NB4 (cell line): ENCODE measurements at regions not wholly inside any gene's neighbourhood (a gene's known extent, or its start where the extent isn't known, plus 50 kb on each side); places are given as distances from the start of the nearest gene placed in this dataset.

ENCODE experiments used
- DNase-seq: peaks from one replicate; pipeline ENCODE4 v3.0.0; 2010; ENCODE audit warnings: low read depth
- H3K4me3 ChIP-seq: one replicate; pipeline ENCODE4 v1.5.1; 2011; ENCODE audit warnings: mild to moderate bottlenecking, low read depth, low read length, moderate library complexity
- MAX ChIP-seq: IDR thresholded peaks from 2 replicates; pipeline ENCODE4 v1.6.1; 2011; ENCODE audit warnings: low read depth, low read length
- MYC ChIP-seq: IDR thresholded peaks from 2 replicates; pipeline ENCODE4 v1.6.1; 2011; ENCODE audit warnings: low read depth, low read length
- POLR2A ChIP-seq: IDR thresholded peaks from 2 replicates; pipeline ENCODE4 v1.6.1; 2011; ENCODE audit warnings: mild to moderate bottlenecking; ENCODE audit not compliant: insufficient read length; ENCODE audit errors: extremely low read depth
- TF ChIP-seq, protein P1 (sequence below): IDR thresholded peaks from one replicate; pipeline ENCODE4 v1.5.1; 2012; ENCODE audit warnings: low read depth, low read length

GRCh38 chr9:107136296-107136695, 146.8 kb upstream of the RAD23B start:
- no peak overlapping the region for H3K4me3 ChIP-seq
- no peak for TF ChIP-seq POLR2A
- TF ChIP-seq, protein P1, sequence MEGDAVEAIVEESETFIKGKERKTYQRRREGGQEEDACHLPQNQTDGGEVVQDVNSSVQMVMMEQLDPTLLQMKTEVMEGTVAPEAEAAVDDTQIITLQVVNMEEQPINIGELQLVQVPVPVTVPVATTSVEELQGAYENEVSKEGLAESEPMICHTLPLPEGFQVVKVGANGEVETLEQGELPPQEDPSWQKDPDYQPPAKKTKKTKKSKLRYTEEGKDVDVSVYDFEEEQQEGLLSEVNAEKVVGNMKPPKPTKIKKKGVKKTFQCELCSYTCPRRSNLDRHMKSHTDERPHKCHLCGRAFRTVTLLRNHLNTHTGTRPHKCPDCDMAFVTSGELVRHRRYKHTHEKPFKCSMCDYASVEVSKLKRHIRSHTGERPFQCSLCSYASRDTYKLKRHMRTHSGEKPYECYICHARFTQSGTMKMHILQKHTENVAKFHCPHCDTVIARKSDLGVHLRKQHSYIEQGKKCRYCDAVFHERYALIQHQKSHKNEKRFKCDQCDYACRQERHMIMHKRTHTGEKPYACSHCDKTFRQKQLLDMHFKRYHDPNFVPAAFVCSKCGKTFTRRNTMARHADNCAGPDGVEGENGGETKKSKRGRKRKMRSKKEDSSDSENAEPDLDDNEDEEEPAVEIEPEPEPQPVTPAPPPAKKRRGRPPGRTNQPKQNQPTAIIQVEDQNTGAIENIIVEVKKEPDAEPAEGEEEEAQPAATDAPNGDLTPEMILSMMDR, result no peak
- TF ChIP-seq MAX, result no peak
- TF ChIP-seq MYC, result no peak
- DNase-seq, result no peak

DNA sequence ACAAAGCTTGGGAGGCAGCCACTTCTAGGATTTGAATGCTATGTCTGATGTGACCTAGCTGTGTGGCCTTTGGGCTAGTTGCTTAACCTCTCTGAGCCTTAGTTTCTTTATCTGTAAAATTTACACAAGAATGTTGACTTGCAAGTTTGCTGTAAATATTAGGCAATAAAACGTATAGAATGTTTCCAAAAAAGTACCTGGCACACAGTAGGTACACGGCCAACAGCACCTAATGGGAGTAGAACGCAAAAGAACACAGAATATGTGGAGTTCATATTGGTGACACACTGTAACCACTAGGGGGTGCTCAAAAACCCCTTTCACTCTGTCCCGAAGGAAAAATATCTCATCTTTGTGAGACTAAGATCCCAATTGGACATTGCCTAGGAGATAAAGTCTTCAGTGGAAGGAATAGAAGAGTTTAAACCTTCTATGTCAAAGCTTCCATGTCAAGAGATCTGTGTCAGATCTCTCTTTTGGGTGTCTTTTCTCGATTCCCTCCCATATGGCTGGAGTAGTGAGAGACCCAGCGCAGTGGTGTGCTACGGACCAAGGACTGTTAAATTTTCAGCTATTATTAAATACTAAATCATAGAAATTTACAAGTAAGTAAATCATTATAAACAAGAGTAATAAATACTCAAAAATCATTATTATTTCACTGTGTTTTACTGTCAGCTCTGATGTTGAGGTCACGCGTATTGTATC, 145.4 kb upstream of the RAD23B start:
- DNase-seq, result peak; percentile 31
- no peak overlapping the region for H3K4me3 ChIP-seq
- TF ChIP-seq, protein P1, result peak; percentile 59
- TF ChIP-seq MYC, result no peak

- TF ChIP-seq, protein P1, result no peak
- H3K4me3 ChIP-seq, result no peak overlapping the region
- no peak for DNase-seq
Measured at GRCh38 chr9:107138261-107138992, 144.7 kb upstream of the RAD23B start.

DNA sequence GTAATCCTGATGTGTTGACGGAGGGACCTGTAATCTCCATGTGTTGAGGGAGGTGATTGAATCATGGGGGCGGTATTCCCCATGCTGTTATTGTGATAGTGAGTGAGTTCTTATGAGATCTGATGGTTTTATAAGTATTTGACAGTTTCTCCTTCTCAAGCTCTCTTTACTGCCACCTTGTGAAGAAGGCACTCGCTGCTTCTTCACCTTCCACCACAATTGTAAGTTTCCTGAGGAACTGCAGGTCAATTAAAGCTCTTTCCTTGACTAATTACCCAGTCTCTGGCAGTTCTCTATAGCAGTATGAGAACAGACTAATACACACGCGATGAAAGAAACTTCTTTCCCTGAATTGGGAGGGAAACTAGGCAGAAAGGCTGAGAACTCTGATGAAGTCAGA, 141.1 kb upstream of the RAD23B start:
- no peak for TF ChIP-seq MYC
- no peak for TF ChIP-seq MAX
- no peak overlapping the region for H3K4me3 ChIP-seq
- DNase-seq, result peak; percentile 17

DNA sequence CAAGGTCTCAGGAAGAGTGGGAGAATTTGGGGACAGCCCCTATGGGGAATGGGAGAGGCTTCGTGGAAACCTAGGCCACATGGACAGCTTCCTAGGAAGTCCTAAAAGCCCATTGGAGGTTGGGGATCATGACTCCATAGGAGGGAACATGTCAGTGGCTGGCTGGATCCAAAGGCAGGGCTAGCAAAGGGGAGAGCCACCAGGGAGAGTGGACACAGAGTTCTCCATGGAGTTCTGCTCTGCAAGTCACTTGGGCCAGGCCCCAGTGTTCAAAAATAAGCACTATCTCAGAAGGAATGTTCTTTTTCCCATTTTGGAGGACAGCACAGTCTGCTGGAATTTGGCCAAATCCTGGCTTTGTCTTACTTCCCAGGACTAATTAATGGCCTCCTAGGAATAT, 140.6 kb upstream of the RAD23B start:
- no peak for TF ChIP-seq MYC
- no peak for TF ChIP-seq MAX
- no peak for TF ChIP-seq POLR2A
- TF ChIP-seq, protein P1, result no peak
- no peak overlapping the region for H3K4me3 ChIP-seq
- DNase-seq, result no peak

GRCh38 chr9:107142896-107143603, 140.0 kb upstream of the RAD23B start:
- no peak for DNase-seq

More at GRCh38 chr9:107142896-107143603, 140.0 kb upstream of the RAD23B start:
- no peak overlapping the region for H3K4me3 ChIP-seq
- TF ChIP-seq, protein P1, result no peak
- TF ChIP-seq POLR2A (no peak), MYC (no peak), MAX (no peak)
